H9 (cell line): ENCODE measurements at regions not wholly inside any gene's neighbourhood (a gene's known extent, or its start where the extent isn't known, plus 50 kb on each side); places are given as distances from the start of the nearest gene placed in this dataset.

ENCODE experiments used
- DNase-seq: peaks from one replicate; pipeline ENCODE4 v3.0.0-alpha.2; 2017
- H2AFZ ChIP-seq: one replicate; pipeline ENCODE4 v1.6.1; 2013; ENCODE audit warnings: mild to moderate bottlenecking, low read length, control low read depth, moderate library complexity
- H2AK5ac ChIP-seq: 2 replicates; pipeline ENCODE4 v1.6.1; 2013; ENCODE audit warnings: low read length, control low read depth, mixed read lengths; ENCODE audit not compliant: insufficient read length
- H2BK120ac ChIP-seq: one replicate; pipeline ENCODE4 v1.6.1; 2013; ENCODE audit warnings: low read depth, mild to moderate bottlenecking, low read length, control low read depth, inconsistent platforms; ENCODE audit not compliant: poor library complexity, severe bottlenecking
- H2BK12ac ChIP-seq: 2 replicates; pipeline ENCODE4 v1.6.1; 2013; ENCODE audit warnings: low read length, control low read depth, mixed read lengths, low read depth; ENCODE audit not compliant: insufficient read length
- H2BK15ac ChIP-seq: 2 replicates; pipeline ENCODE4 v1.6.1; 2013; ENCODE audit warnings: low read depth, low read length, control low read depth
- H2BK20ac ChIP-seq: one replicate; pipeline ENCODE4 v1.6.1; 2013; ENCODE audit warnings: low read depth, mild to moderate bottlenecking, low read length, control low read depth, inconsistent platforms; ENCODE audit not compliant: poor library complexity, severe bottlenecking
- H2BK5ac ChIP-seq: 2 replicates; pipeline ENCODE4 v1.6.1; 2013; ENCODE audit warnings: low read length, control low read depth, mixed read lengths; ENCODE audit not compliant: insufficient read length
- H3K14ac ChIP-seq: 2 replicates; pipeline ENCODE4 v1.6.1; 2013; ENCODE audit warnings: low read length, control low read depth; ENCODE audit not compliant: insufficient read depth
- H3K18ac ChIP-seq: 2 replicates; pipeline ENCODE4 v1.6.1; 2013; ENCODE audit warnings: low read depth, mild to moderate bottlenecking, mixed read lengths, low read length, control low read depth; ENCODE audit not compliant: insufficient read length
- H3K23ac ChIP-seq: 2 replicates; pipeline ENCODE4 v1.6.1; 2013; ENCODE audit warnings: low read length, control low read depth, mixed read lengths, low read depth; ENCODE audit not compliant: insufficient read length
- H3K23me2 ChIP-seq: 2 replicates; pipeline ENCODE4 v1.6.1; 2013; ENCODE audit warnings: low read depth, mild to moderate bottlenecking, mixed read lengths, low read length, control low read depth; ENCODE audit not compliant: insufficient read length, poor library complexity, severe bottlenecking
- H3K27ac ChIP-seq: 2 replicates; pipeline ENCODE4 v1.5.1; 2013; ENCODE audit warnings: low read length, control low read depth, mixed read lengths, low read depth; ENCODE audit not compliant: insufficient read length
- H3K27me3 ChIP-seq: 2 replicates; pipeline ENCODE4 v1.6.1; 2013; ENCODE audit warnings: low read length, control low read depth, inconsistent platforms; ENCODE audit not compliant: insufficient read depth
- H3K4ac ChIP-seq: 2 replicates; pipeline ENCODE4 v1.6.1; 2013; ENCODE audit warnings: low read depth, mild to moderate bottlenecking, control low read depth, inconsistent platforms, low read length, moderate library complexity
- H3K4me1 ChIP-seq: 2 replicates; pipeline ENCODE4 v1.6.1; 2013; ENCODE audit warnings: low read length, control low read depth, inconsistent platforms; ENCODE audit not compliant: insufficient read depth
- H3K4me2 ChIP-seq: 2 replicates; pipeline ENCODE4 v1.6.1; 2013; ENCODE audit warnings: low read length, control low read depth, mixed read lengths; ENCODE audit not compliant: insufficient read length, insufficient read depth
- H3K56ac ChIP-seq: 2 replicates; pipeline ENCODE4 v1.6.1; 2013; ENCODE audit warnings: low read depth, mild to moderate bottlenecking, mixed read lengths, low read length, control low read depth; ENCODE audit not compliant: insufficient read length
- H3K79me1 ChIP-seq: 2 replicates; pipeline ENCODE4 v1.6.1; 2013; ENCODE audit warnings: low read depth, mild to moderate bottlenecking, moderate library complexity, low read length, control low read depth, inconsistent platforms; ENCODE audit not compliant: insufficient read depth, poor library complexity, severe bottlenecking
- H3K79me2 ChIP-seq: 2 replicates; pipeline ENCODE4 v1.6.1; 2013; ENCODE audit warnings: low read length, control low read depth, inconsistent platforms; ENCODE audit not compliant: insufficient read depth
- H3K9ac ChIP-seq: 2 replicates; pipeline ENCODE4 v1.6.1; 2013; ENCODE audit warnings: low read length, control low read depth, mixed read lengths; ENCODE audit not compliant: insufficient read length; ENCODE audit errors: extremely low read depth
- H3K9me3 ChIP-seq: one replicate; pipeline ENCODE4 v1.6.1; 2013; ENCODE audit warnings: low read depth, low read length, inconsistent platforms; ENCODE audit not compliant: control insufficient read depth
- H3T11ph ChIP-seq: one replicate; pipeline ENCODE4 v1.6.1; 2013; ENCODE audit warnings: mild to moderate bottlenecking, low read length, control low read depth, inconsistent platforms
- H4K20me1 ChIP-seq: one replicate; pipeline ENCODE4 v1.6.1; 2013; ENCODE audit not compliant: control insufficient read depth, insufficient read length, insufficient read depth
- H4K5ac ChIP-seq: 2 replicates; pipeline ENCODE4 v1.6.1; 2013; ENCODE audit warnings: low read depth, mild to moderate bottlenecking, mixed read lengths, low read length, control low read depth; ENCODE audit not compliant: insufficient read length
- H4K8ac ChIP-seq: replicated peaks from 2 replicates; pipeline ENCODE4 v1.6.1; 2013; ENCODE audit warnings: low read length, control low read depth, mixed read lengths, low read depth; ENCODE audit not compliant: insufficient read length
- H4K91ac ChIP-seq: 2 replicates; pipeline ENCODE4 v1.6.1; 2013; ENCODE audit warnings: low read depth, mild to moderate bottlenecking, moderate library complexity, mixed read lengths, low read length, control low read depth; ENCODE audit not compliant: insufficient read length
- H3K27ac Mint-ChIP-seq, 3 experiments: 2 replicates in 2 of 3; 3 replicates in 1 of 3; pipeline ENCODE4 v1.8.0; 2020 to 2021; ENCODE audit warnings: mixed read lengths in 3 of 3, mild to moderate bottlenecking in 1 of 3, moderate library complexity in 1 of 3
- H3K27me3 Mint-ChIP-seq: 2 replicates; pipeline ENCODE4 v1.8.0; 2021; ENCODE audit warnings: low read depth, mild to moderate bottlenecking, moderate library complexity, mixed read lengths
- H3K36me3 Mint-ChIP-seq, 3 experiments: 2 replicates in 2 of 3; 3 replicates in 1 of 3; pipeline ENCODE4 v1.8.0; 2020 to 2021; ENCODE audit warnings: low read depth in 3 of 3, mixed read lengths in 3 of 3; ENCODE audit not compliant: insufficient read depth in 1 of 3
- H3K4me1 Mint-ChIP-seq, 2 experiments: 2 replicates each; pipeline ENCODE4 v1.8.0; 2020; ENCODE audit warnings: mixed read lengths in 2 of 2
- H3K4me3 Mint-ChIP-seq, 2 experiments: 2 replicates in 1 of 2; 3 replicates in 1 of 2; pipeline ENCODE4 v1.8.0; 2020 to 2021; ENCODE audit warnings: mild to moderate bottlenecking in 2 of 2, mixed read lengths in 2 of 2, moderate library complexity in 1 of 2
- H3K9me3 Mint-ChIP-seq, 2 experiments: 2 replicates in 1 of 2; 3 replicates in 1 of 2; pipeline ENCODE4 v1.8.0; 2020; ENCODE audit warnings: mild to moderate bottlenecking in 2 of 2, mixed read lengths in 2 of 2, moderate library complexity in 1 of 2
- WGBS: extraction: QIAGEN DNeasy Blood & Tissue Kit; methylation state at CpG from one replicate; pipeline ENCODE4 v1.1.7; 2013; ENCODE audit warnings: missing lambda C conversion rate, low lambda C conversion rate, mixed read lengths; ENCODE audit not compliant: insufficient read length; ENCODE audit errors: extremely low coverage; 5-methylcytosine and 5-hydroxymethylcytosine counted together
- TF ChIP-seq, protein P1 (sequence below): fragments of 200-600 bp; sonication (generic); conservative IDR thresholded peaks from 3 replicates; pipeline ENCODE4 v1.8.0; 2021; ENCODE audit warnings: antibody characterized with exemption, mild to moderate bottlenecking

DNA sequence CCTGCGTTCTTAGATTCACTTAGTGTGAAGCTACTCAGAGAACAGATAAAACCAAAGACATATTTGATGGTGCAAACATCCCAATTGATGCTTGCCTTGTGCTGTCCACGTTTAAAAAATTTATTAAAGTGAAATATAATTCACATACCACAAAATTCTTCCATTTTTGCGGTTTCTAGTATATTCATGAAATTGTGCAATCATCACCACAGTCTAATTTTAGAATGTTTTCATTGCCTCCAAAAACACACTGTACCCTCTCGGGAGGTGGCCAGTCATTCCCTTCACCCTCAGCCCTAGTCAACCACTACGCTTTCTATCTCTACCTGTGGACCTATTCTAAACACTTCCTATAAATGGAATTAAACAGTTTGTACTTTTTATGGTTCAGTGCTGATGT, 1109.2 kb downstream of the FLRT2 start:
- H3K36me3 Mint-ChIP-seq: peaks cover 0 to 1% (median 0%) of the 10 kb centered on the region in 3 experiments; a peak in 1 of 7 replicates

More for the DNA sequence above, 1109.2 kb downstream of the FLRT2 start:
- no peak overlapping the region for H3K23ac ChIP-seq
- H3K79me2 ChIP-seq: no peaks in the 10 kb centered on the region
- H3K4me3 Mint-ChIP-seq: no peak overlapping the region
- no peaks in the 10 kb centered on the region for H3K27me3 ChIP-seq
- no peaks in the 10 kb centered on the region for H3K23me2 ChIP-seq
- H3K27ac ChIP-seq: no peak overlapping the region
- peaks cover 0 to 3% of the 10 kb centered on the region in 2 experiments; a peak in 2 of 5 replicates for H3K9me3 Mint-ChIP-seq
- H2AK5ac ChIP-seq: no peak overlapping the region
- H3K79me1 ChIP-seq: no peaks in the 10 kb centered on the region
- no peak overlapping the region for H2BK120ac ChIP-seq
- TF ChIP-seq, protein P1, sequence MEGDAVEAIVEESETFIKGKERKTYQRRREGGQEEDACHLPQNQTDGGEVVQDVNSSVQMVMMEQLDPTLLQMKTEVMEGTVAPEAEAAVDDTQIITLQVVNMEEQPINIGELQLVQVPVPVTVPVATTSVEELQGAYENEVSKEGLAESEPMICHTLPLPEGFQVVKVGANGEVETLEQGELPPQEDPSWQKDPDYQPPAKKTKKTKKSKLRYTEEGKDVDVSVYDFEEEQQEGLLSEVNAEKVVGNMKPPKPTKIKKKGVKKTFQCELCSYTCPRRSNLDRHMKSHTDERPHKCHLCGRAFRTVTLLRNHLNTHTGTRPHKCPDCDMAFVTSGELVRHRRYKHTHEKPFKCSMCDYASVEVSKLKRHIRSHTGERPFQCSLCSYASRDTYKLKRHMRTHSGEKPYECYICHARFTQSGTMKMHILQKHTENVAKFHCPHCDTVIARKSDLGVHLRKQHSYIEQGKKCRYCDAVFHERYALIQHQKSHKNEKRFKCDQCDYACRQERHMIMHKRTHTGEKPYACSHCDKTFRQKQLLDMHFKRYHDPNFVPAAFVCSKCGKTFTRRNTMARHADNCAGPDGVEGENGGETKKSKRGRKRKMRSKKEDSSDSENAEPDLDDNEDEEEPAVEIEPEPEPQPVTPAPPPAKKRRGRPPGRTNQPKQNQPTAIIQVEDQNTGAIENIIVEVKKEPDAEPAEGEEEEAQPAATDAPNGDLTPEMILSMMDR: no peak
- no peaks in the 10 kb centered on the region for H3K4me1 ChIP-seq
- no peak overlapping the region for H3T11ph ChIP-seq
- H3K9ac ChIP-seq: no peak overlapping the region
- no peak overlapping the region for H3K4ac ChIP-seq
- H3K14ac ChIP-seq: no peak overlapping the region
- no peak overlapping the region for H3K4me2 ChIP-seq
- no peak overlapping the region for H2BK15ac ChIP-seq
- no peak overlapping the region for H2AFZ ChIP-seq
- DNase-seq: no peak
- H3K4me1 Mint-ChIP-seq: peaks cover 0 to 7% of the 10 kb centered on the region in 2 experiments; a peak in 2 of 4 replicates
- no CpG with 5 or more reads among the region's 5 CpGs for WGBS
- no peak overlapping the region for H3K56ac ChIP-seq
- no peaks in the 10 kb centered on the region for H3K27me3 Mint-ChIP-seq
- H2BK5ac ChIP-seq: no peak overlapping the region
- H3K18ac ChIP-seq: no peak overlapping the region
- no peak overlapping the region for H4K5ac ChIP-seq
- no peaks in the 10 kb centered on the region for H4K20me1 ChIP-seq
- no peak overlapping the region for H2BK12ac ChIP-seq
- no peak overlapping the region for H3K27ac Mint-ChIP-seq
- no peak overlapping the region for H4K8ac ChIP-seq
- no peaks in the 10 kb centered on the region for H3K9me3 ChIP-seq
- no peak overlapping the region for H2BK20ac ChIP-seq
- H4K91ac ChIP-seq: no peak overlapping the region
